Renal pelvis (tissue), 1 donor: ENCODE measurements at regions not wholly inside any gene's neighbourhood (a gene's known extent, or its start where the extent isn't known, plus 50 kb on each side); places are given as distances from the start of the nearest gene placed in this dataset.
"Not testable (repeated sequence)": the region's sequence is repeated elsewhere in the genome, so short reads cannot be mapped to it uniquely, and the experiment has no call there.

Experiments used
- DNase-seq: peaks from one replicate; pipeline ENCODE4 v3.0.0-alpha.2; 2013

DNA sequence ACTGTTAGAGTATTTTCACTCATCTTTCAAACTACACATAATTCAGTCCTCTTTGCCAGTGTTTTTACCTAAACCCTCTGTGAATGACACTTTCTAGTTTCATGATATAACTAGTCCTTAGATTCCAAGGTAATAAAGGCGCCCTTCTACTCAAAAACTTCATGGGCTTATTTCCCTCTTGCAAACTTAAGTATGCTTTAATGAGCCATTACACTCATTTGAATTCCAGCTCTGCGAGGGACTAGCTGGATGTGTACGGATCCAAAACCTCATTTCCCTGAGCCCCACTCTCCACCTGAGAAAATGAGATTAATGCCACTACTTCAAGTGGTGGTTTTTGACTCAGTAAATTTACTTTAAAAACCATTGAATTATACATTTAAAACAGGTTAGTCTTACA, 141.1 kb downstream of the NDUFA12 start:
- DNase-seq, result no peak

DNA sequence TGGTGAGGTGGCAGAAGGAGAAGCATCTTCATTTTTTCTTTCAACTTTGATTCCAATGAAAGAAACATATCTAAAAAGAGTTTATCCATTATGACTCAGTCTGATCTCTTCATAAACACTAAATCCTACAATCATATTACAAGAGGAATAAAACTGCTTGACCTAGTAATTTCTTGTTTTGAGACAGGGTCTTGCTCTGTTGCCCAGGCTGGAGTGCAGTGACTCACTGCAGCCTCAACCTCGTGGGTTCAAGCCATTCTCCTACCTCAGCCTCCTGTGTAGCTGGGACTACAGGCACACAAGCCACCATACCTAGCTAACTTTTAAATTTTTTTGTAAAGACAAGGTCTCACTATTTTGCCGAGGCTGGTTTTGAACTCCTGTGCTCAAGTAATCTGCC, 147.2 kb downstream of the NDUFA12 start:
- no peak for DNase-seq

DNA sequence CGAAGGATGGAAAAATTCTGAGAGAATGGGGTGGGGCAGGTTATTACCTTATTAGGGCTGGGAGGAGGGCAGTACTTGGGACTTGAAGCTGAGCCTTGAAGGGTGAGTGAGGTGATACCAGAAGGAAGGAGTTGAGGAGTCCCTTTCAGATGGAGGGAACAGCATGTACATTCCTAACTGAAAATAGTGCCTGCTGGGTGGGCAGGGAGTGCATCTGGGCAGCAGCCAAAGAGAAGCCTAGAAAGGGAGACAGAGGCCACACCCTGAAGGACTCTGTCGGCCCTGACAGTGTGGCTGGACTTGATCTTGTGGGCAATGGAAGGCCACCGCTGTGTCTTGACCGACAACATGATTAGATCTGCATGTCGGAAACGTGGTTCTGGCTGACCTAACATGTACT, 147.6 kb downstream of the NDUFA12 start:
- no peak for DNase-seq

DNA sequence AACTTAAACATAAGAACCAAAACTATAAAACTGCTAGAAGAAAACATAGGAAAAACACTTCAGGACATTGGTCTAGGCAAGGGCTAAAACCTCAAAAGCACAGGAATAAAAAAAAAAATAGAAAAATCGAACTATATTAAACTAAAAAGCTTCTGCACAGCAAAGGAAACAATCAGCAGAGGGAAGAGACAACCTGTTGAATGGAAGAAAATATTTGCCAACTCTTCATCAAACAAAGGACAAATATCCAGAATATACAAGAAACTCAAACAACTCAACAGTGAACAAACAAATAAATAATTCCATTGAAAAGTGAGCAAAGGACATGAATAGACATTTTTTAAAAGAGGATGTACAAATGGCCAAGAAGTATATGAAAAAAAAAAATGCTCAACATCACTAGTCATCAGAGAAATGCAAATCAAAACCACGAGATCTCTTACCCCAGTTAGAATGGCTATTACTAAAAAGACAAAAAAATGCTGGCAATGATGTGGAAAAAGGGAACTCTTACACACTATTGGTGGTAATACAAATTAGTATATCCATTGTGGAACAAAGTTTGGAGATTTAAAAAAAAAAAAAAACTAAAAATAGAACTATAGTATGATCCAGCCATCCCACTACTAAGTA, 152.0 kb downstream of the NDUFA12 start:
- no peak for DNase-seq

DNA sequence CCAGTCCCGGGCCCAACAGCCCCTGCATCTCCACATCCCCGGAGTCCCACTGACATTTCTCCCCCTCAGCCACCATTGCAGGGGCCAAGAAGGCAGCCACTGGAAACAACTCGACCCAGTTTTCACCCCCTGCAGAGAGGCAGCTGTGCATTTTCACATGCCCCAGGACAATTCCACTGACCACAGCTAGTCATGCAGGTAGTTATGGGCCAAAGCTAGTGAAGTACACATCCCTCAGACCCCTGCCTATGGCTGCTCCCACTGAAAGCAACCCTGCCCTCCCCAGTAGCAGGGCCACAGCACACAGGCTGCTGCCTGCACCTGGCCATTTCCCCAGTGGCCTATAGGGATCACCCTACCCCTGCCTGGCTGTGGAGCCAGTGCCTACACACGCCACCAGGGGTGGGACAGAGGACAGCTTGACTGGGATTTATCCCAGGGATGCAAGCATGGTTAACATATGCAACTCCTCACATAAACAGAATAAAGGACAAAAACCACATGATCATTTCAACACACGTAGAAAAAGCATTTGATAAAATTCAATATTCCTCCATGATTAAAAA, 154.0 kb downstream of the NDUFA12 start:
- no peak for DNase-seq

DNA sequence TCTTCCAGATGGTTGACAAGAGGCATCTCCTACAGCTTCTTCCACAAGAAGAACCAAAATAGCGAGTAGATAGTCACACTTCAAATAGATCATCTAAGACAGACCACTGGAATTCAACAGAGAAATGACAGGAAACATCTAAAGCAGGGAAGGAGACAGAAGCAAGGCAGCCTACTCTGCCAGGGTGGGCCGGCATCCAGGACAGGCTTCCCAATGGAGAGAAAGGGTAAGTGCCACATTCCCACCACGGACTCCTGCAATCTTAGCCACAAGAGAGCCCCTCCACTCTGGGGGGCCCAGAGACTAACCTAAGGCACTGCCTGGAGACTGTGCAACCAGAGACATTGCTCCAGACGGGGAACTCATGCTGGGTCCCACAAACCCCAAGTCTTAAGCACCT, 154.5 kb downstream of the NDUFA12 start:
- no peak for DNase-seq

DNA sequence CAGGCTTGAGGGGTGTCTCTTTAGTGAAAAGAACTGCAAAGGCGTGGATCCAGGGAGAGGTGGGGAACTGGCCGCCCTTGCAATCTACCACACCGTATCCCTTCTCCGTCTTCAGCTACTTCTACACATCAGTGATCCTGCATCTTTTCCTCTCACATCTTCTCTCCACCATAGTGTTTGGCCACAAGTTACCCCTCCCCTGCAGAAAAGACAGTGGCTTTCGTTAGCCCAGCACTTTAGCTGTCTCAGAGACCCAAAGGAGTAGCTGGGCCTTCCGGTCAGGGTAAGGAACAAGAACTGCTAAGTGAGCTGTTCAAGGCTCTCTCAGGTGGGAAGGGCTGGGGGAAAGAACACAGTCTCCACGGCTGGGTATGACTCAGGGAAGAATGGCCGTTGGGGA, 158.4 kb downstream of the NDUFA12 start:
- no peak for DNase-seq

DNA sequence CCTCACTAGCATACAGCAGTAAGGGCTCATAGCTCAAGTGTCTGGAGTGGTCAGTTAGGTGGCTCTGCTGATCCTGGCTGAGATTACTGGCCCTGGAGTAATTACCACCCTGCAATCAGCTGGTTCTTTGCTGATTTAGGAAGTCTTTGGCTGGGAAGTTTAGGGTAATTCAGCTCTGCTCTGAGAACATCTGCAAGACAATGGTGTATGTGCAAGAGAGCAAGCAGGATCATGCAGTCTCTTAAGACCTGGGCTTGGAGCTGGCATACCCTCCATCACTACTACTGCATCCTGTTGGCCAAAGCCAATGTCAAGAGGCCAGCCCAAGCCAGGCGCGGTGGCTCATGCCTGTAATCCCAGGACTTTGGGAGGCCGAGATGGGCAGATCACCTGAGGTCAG, 159.0 kb downstream of the NDUFA12 start:
- no peak for DNase-seq

DNA sequence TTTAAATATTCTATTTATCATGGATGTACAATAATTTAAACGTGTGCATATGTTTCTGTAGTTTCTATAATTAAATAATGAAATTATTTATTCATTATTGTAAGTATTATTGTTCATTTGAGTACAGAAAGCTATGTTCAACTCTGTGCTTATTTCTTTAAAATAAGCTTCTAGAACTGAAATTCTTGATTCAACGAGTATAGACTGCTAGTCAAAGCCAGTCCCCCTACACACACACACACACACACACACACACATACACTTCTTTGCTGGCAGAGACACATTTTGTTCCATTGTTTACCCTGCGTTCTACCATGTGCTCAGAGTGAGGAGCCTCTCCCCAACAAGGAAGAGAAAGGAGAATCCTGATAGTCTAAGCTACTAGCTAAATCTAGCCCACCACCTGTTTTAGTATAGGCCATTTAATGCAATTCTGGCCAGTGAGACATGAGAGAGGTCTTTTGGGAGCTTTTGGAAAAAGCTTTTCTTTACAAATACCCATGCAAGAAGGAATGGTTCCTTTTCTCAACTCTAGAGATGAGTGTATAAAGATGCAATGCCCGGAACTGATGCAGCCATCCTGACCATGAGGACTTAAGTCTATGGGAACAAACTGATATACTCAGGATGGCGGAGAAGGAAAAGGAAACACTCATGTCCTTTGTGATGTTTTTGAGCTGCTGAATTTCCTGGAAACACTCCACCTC, 161.4 kb downstream of the NDUFA12 start:
- no peak for DNase-seq

DNA sequence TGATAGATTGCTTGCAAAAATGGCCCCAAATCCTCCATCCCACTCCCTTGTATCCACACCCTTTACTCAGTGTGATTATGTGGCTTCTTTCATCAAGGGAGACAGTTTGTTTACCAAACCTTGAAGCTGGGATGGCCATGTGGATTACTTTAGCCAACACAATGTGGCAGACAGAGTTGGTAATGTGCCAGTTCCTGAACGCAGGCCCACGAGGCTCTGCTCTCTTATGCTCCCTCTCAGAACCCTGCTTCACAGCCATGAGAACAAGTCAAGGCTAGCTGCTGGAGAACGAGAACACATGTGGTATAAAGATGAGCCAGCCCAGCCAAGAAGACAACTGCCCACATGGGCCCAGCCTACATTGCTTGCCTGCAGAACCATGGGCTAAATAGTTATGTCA, 162.3 kb downstream of the NDUFA12 start:
- no peak for DNase-seq

DNA sequence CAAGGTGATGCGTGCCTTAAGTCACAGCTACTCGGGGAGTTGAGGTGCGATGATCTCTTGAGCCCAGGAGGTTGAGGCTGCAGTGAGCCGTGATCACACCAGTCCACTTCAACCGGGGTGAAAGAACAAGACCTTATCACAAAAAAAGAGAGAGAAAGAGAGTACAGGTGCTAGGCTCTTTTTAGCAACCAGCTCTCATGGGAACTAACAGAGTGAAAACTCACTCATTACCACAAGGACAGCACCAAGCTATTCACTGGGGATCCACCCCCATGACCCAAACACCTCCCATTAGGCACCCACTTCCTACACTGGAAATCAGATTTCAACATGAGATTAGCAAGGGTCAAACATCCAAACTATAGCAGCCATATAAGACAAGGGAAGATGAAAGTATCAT, 164.2 kb downstream of the NDUFA12 start:
- no peak for DNase-seq

DNA sequence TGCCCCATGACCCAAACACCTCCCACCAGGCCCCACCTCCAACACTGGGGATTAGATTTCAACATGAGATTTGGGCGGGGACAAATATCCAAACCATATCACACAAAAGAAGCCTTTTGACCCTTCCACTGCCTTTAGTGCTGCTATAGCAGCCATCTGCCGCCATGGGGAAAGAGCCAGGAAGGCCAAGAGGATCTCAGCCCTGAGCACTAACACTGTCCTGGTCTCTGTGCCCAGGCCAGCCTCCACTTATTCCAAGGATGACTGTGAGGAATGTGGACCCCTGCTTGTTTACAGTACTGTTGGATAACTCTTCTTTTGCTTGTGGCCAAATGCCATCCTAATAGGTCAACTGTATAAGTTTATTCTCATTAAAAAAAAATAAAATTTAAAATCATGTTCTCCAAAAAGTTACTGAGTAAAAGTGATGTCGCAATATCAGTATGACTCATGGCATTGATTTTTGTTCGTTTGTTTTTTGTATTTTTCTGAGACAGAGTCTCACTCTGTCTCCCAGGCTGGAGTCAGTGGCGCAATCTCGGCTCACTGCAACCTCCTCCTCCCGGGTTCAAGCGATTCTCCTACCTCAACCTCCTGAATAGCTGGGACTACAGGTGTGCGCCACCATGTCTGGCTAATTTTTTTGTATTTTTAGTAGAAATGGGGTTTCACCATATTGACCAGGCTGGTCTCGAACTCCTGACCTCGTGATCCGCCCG, 166.4 kb downstream of the NDUFA12 start:
- not testable (repeated sequence) for DNase-seq

DNA sequence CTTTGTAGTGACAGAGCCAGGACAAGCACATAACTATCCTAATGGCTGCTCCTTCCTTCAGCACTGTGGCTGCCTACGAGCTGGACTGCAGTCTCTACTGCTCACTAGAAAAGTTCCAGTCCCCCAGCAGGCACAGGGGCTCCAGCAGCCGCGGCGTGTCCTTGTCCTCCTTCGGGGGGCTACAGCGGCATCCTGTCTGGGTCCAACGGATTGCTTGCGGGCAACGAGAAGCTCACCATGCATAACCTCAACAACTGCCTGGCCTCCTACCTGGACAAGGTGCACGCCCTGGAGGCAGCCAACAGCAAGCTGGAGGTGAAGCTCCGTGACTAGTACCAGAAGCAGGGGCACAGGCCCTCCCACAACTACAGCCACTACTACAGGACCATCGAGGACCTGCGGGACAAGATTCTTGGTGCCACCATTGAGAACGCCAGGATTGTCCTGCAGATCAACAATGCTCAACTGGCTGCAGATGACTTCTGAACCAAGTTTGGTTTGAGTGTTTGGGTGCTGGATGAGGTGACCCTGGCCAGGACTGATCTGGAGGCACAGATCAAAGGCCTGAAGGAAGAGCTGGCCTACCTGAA, 169.4 kb downstream of the NDUFA12 start:
- no peak for DNase-seq

DNA sequence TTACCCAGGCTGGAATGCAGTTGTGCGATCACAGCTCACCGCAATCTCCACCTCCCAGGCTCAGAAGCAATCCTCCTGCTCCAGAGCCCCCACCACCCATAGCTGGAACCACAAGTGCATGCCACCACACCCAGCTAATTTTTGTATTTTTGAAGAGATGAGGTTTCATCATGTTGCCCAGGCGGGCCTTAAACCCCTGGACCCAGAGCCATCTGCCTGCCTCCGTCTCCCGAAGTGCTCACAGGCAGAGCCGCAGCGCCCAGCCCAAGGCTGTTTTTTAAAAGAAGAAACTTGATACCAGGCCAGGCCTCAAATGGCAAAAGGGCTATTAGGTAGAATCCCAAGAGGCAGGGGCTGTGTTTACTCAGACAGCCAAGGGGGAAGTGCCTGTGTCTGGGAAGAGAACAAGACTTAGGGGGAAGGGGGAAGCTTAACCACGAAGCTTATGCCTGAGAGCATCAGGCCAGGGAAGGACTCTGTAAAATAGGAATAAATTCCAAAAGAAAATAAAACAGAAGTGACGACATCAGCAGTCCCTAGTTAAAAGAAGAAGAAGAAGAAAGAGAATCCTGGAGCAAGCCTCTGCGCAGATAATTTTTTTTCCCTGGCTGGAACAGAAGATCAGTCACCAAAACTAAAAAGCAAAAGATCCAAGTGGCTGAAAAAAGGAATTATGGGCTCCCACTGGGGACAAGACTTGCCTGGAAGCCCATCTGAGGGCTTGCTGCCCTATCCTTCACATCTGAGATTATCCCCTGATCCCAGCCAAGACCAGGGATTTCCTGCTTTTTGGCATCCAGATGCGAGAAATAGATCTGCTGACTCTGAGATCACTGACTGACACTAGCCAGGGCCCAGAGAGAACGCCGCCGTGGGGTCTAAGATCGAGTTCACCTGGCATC, 170.5 kb downstream of the NDUFA12 start:
- DNase-seq, result peak; percentile 30

DNA sequence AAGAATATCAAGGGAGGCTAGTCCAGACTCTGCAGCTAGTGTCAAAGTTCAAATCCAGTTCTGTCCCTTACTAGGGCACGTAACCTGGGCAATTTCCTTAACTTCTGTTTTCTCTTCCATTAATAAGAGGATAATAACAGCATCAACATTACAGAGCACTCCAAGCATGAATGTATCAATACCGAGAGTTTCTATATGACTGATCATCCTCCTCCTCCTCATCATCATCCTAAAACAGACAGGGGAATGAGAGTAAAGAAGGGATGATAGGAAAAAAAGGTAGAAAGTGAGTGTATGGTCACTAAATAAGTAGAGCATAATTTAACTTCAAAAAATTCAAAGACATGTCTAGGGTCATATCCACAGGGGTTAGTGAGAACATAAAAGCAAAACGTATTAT, 171.4 kb downstream of the NDUFA12 start:
- DNase-seq, result no peak

DNA sequence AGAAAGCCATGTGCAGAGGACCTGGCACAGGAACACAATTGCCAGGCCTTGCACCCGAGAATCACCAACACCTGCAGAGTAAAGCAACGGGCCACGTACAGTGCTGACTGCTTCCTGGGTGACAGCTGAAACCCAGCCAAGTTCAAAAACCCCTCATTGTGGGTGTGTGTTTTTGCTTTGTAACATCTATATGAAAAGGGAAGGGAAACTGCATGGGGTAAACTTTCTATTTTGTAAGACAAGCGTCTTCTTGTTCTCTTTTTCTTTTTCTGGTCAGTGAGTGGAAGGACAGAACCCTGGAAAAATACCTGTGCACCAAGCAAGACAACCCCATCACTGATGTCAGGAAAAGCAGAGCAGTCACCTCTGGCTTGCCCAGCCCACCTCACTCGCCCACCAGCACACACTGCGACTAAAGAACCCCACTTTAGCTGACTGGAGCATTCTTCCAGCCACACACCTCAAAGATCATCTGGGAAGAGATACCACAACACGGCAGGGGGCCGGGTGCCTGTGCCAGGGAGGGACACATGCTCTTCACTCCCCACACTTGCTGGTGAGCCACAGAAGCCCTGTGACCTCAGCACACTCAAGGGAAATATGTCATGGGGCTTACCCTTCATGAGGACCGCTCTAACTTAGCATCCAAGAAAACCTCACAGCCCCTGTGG, 172.3 kb downstream of the NDUFA12 start:
- DNase-seq, result no peak

DNA sequence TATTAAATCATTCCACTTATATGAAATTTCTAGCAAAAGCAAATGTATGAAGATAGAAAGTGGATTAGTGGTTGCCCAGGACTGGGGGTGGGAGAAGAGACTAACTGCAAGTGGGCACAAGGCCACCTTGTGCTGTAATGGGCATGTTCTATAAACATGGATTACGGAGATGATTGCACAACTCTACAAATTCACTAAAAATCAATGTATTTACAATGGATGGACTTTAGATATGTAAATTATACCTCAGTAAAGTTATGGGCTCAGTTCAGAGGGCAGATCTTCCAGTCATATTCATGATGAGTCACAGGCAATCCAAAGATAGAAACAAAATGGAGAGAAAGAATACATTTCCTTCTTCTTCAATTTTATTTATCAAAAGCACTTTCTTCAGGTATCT, 173.9 kb downstream of the NDUFA12 start:
- no peak for DNase-seq

DNA sequence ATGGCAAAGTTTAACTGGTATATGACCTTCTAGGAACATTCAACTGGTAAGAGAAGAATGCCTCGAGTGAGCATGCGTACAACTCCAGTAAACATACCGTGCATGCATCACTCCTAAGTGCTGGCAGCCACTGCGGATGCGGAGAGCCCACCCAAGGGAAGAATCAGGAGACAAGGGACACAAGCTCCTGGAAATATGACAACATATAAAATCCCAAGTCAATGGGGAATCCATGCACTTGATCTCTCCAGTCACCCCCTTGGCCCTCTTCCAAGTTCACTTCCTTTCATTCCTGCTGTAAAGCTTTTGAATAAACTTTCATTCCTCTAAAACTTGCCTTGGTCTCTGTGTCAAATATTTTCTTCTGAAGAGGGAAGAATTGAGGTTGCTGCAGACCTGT, 168.7 kb upstream of the TMCC3 start:
- DNase-seq, result no peak

DNA sequence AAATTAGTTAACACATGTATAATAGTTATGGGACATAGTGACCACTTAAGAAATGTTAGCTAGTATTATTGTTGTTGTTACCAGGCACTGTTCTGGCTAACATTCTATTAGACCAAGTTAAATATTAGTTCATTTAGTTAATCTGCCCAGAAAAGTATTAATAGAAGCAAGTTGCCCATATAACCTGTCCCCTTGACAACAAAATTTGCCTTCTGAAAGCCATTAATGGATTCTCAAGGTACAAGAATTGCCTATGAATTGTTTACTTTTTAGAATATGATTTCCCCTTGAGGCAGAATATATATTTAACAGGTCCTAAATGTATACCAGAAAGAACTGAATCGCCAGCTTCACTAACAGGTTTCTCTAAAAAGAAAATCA, 167.3 kb upstream of the TMCC3 start:
- DNase-seq, result no peak

DNA sequence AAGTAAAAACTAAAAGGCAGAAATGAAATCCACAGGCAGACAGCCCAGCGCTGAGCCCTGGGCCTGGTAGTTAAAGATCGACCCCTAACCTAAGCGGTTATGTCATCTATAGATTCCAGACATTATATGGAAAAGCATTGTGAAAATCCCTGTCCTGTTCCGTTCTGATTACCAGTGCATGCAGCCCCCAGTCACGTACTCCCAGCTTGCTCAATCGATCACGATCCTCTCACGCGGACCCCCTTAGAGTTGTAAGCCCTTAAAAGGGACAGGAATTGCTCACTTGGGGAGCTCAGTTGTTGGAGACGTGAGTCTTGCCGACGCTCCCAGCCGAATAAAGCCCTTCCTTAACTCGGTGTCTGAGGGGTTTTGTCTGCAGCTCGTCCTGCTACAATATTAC, 166.8 kb upstream of the TMCC3 start:
- DNase-seq, result not testable (repeated sequence)

DNA sequence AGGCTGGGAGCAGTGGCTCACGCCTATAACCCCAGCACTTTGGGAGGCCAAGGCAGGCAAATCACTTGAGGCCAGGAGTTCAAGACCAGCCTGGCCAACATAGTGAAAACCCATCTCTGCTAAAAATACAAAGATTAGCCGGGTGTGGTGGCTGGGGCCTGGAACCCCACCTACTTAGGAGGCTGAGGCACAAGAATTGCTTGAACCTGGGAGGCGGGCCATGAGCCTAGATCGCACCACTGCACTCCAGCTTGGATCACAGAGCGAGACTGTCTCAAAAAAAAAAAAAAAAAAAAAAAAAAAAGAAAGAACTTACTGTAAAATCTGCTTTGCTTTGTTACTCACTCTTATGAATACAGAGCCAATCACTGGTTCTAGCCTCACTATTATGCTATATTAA, 166.4 kb upstream of the TMCC3 start:
- DNase-seq, result not testable (repeated sequence)
